SKM-1 treated with dmso at 0.1 percent for 144 hours (cell line): ENCODE measurements at regions not wholly inside any gene's neighbourhood (a gene's known extent, or its start where the extent isn't known, plus 50 kb on each side); places are given as distances from the start of the nearest gene placed in this dataset.
"Not testable (repeated sequence)": the region's sequence is repeated elsewhere in the genome, so short reads cannot be mapped to it uniquely, and the experiment has no call there.

Source experiments
- DNase-seq: peaks from one replicate; lab custom pipeline; 2025; ENCODE audit not compliant: unreplicated experiment; lab: John Stamatoyannopoulos, UW

- DNase-seq, result no peak
Observed at GRCh38 chr4:187840814-187841213, 154.8 kb upstream of the ZFP42 start.

GRCh38 chr4:187849556-187850225, 145.9 kb upstream of the ZFP42 start:
- DNase-seq, result no peak

GRCh38 chr4:187865914-187866313, 129.7 kb upstream of the ZFP42 start:
- no peak for DNase-seq

GRCh38 chr4:187883049-187883448, 112.5 kb upstream of the ZFP42 start:
- no peak for DNase-seq

- no peak for DNase-seq
Observed at GRCh38 chr4:187883836-187884475, 111.6 kb upstream of the ZFP42 start.

- DNase-seq, result no peak
Observed at GRCh38 chr4:187887906-187888305, 107.7 kb upstream of the ZFP42 start.

- no peak for DNase-seq
Observed at GRCh38 chr4:187889651-187890050, 105.9 kb upstream of the ZFP42 start.

- no peak for DNase-seq
Observed at GRCh38 chr4:187893418-187893817, 102.2 kb upstream of the ZFP42 start.

GRCh38 chr4:187903106-187903505, 92.5 kb upstream of the ZFP42 start:
- DNase-seq, result no peak

GRCh38 chr4:187903700-187904099, 91.9 kb upstream of the ZFP42 start:
- DNase-seq, result no peak

- no peak for DNase-seq
Observed at GRCh38 chr4:187908079-187908561, 87.5 kb upstream of the ZFP42 start.

- DNase-seq, result no peak
Observed at GRCh38 chr4:187908731-187909130, 86.8 kb upstream of the ZFP42 start.

GRCh38 chr4:187910741-187911140, 84.8 kb upstream of the ZFP42 start:
- no peak for DNase-seq

- DNase-seq, result not testable (repeated sequence)
Observed at GRCh38 chr4:187915406-187915805, 80.2 kb upstream of the ZFP42 start.

- DNase-seq, result no peak
Observed at GRCh38 chr4:187919966-187920365, 75.6 kb upstream of the ZFP42 start.

GRCh38 chr4:187921946-187922623, 73.5 kb upstream of the ZFP42 start:
- DNase-seq, result no peak

GRCh38 chr4:187929024-187929423, 66.5 kb upstream of the ZFP42 start:
- no peak for DNase-seq

- no peak for DNase-seq
Observed at GRCh38 chr4:187934766-187935165, 60.8 kb upstream of the ZFP42 start.

GRCh38 chr4:187937557-187937956, 58.0 kb upstream of the ZFP42 start:
- no peak for DNase-seq

- DNase-seq, result no peak
Observed at GRCh38 chr4:187940299-187940698, 55.3 kb upstream of the ZFP42 start.

GRCh38 chr4:187942968-187943367, 52.6 kb upstream of the ZFP42 start:
- no peak for DNase-seq

- no peak for DNase-seq
Observed at GRCh38 chr4:187944179-187944578, 51.4 kb upstream of the ZFP42 start.
